Transverse colon (tissue), 4 donors: ENCODE measurements at regions not wholly inside any gene's neighbourhood (a gene's known extent, or its start where the extent isn't known, plus 50 kb on each side); places are given as distances from the start of the nearest gene placed in this dataset.

ENCODE experiments used
- DNase-seq: peaks from one replicate; pipeline ENCODE4 v3.0.0-alpha.2; 2019
- H3K27ac ChIP-seq, 4 donors: fragments of 200-600 bp; sonication (generic); 2 replicates each; pipeline ENCODE4 v1.5.1; 2016 to 2018; ENCODE audit warnings: inconsistent platforms in 4 of 4
- H3K27me3 ChIP-seq: fragments of 200-600 bp; sonication (generic); 2 replicates; pipeline ENCODE4 v1.5.1; 2017; ENCODE audit warnings: inconsistent platforms
- H3K36me3 ChIP-seq, 4 donors: fragments of 200-600 bp; sonication (generic); 2 replicates each; pipeline ENCODE4 v1.5.1; 2017 to 2019; ENCODE audit warnings: inconsistent platforms in 4 of 4
- H3K4me1 ChIP-seq, 4 donors: fragments of 200-600 bp; sonication (generic); 2 replicates each; pipeline ENCODE4 v1.5.1; 2017 to 2020; ENCODE audit warnings: inconsistent platforms in 4 of 4
- H3K4me3 ChIP-seq, 4 donors: fragments of 200-600 bp; sonication (generic); 1 replicate in 1 of 4; 2 replicates in 3 of 4; pipeline versions ENCODE4 v1.5.1 to v1.6.1; 2017 to 2019; ENCODE audit warnings: inconsistent platforms in 4 of 4
- H3K9me3 ChIP-seq, 2 donors: fragments of 200-600 bp; sonication (generic); 2 replicates each; pipeline ENCODE4 v1.5.1; 2017 to 2019; ENCODE audit warnings: inconsistent platforms in 2 of 2
- CTCF ChIP-seq, 5 experiments: fragments of 200-600 bp in 3 of 5; fragments of 450-650 bp in 2 of 5; sonication (generic) in 3 of 5; IDR thresholded peaks; 1 replicate in 2 of 5; 2 replicates in 3 of 5; pipeline ENCODE4 v1.5.1; 2016 to 2017; ENCODE audit warnings: antibody characterized with exemption in 5 of 5, inconsistent platforms in 3 of 5, mild to moderate bottlenecking in 2 of 5, moderate library complexity in 1 of 5
- EP300 ChIP-seq: sonication (generic); formaldehyde crosslinking; IDR thresholded peaks from one replicate; pipeline ENCODE4 v1.6.1; 2017; ENCODE audit warnings: antibody characterized with exemption, low read depth
- POLR2A ChIP-seq: fragments of 450-650 bp; IDR thresholded peaks from one replicate; pipeline ENCODE4 v1.6.1; 2016; ENCODE audit warnings: antibody characterized with exemption, mild to moderate bottlenecking, moderate library complexity
- POLR2AphosphoS5 ChIP-seq, 3 donors: sonication (generic); formaldehyde crosslinking; IDR thresholded peaks; one replicate each; pipeline ENCODE4 v1.6.1; 2016; ENCODE audit warnings: antibody characterized with exemption in 3 of 3
- WGBS, 2 donors: methylation state at CpG; one replicate each; pipeline ENCODE4 v1.1.5; 2018; ENCODE audit warnings: low coverage in 1 of 2; 5-methylcytosine and 5-hydroxymethylcytosine counted together
- in situ Hi-C, 4 donors: fragments of 200-750 bp; cut with MboI; loops; one replicate each; pipeline versions ENCODE4 v1.15.0 to v1.15.1; 2017; ENCODE audit warnings: low sequenced_read_pairs in 3 of 4, low pct_ligation_motif_present in 1 of 4, low pct_unique_long_range_greater_than_20kb in 1 of 4
- intact Hi-C: fragments of 100-400 bp; cut with DNase I; formaldehyde crosslinking; loops from one replicate; pipeline ENCODE4 v1.15.1; 2023; ENCODE audit warnings: low total_unique reads

GRCh38 chr2:56811401-56811800, 627.6 kb downstream of the CCDC85A start:
- H3K4me3 ChIP-seq = no peak overlapping the region
- no peak for TF ChIP-seq EP300
- no peak for TF ChIP-seq POLR2A
- no peak for TF ChIP-seq POLR2AphosphoS5 (IDR thresholded peaks at IDR 0.05)
- no peak for TF ChIP-seq CTCF (IDR thresholded peaks at IDR 0.05)
- DNase-seq = no peak
- intact Hi-C loops (no loop called here), in situ Hi-C loops (no loop called here)
- H3K27me3 ChIP-seq = no peaks in the 10 kb centered on the region
- H3K27ac ChIP-seq = no peak overlapping the region
- H3K9me3 ChIP-seq = no peaks in the 10 kb centered on the region
- no peaks in the 10 kb centered on the region for H3K4me1 ChIP-seq
- H3K36me3 ChIP-seq = no peaks in the 10 kb centered on the region
- 44 to 47% methylated on average over 2 of the region's 2 CpGs for WGBS, 2 donors

GRCh38 chr2:56812432-56812831, 628.6 kb downstream of the CCDC85A start:
- Histone ChIP-seq H3K4me1 (no peaks in the 10 kb centered on the region), H3K9me3 (no peaks in the 10 kb centered on the region), H3K27ac (no peak overlapping the region), H3K4me3 (no peak overlapping the region), H3K27me3 (no peaks in the 10 kb centered on the region), H3K36me3 (no peaks in the 10 kb centered on the region)
- DNase-seq = no peak
- intact Hi-C loops (no loop called here), in situ Hi-C loops (no loop called here)
- no peak for TF ChIP-seq POLR2A
- TF ChIP-seq EP300 = no peak
- TF ChIP-seq CTCF (IDR thresholded peaks at IDR 0.05) = no peak
- TF ChIP-seq POLR2AphosphoS5 (IDR thresholded peaks at IDR 0.05) = no peak
- WGBS, 2 donors = 60 to 80% methylated on average over 1 of the region's 1 CpG

GRCh38 chr2:56813490-56813889, 629.7 kb downstream of the CCDC85A start:
- intact Hi-C loops (no loop called here), in situ Hi-C loops (no loop called here)
- no peak overlapping the region for H3K4me3 ChIP-seq
- no peaks in the 10 kb centered on the region for H3K9me3 ChIP-seq
- H3K4me1 ChIP-seq = no peaks in the 10 kb centered on the region
- no peaks in the 10 kb centered on the region for H3K36me3 ChIP-seq
- TF ChIP-seq POLR2A (no peak), EP300 (no peak), POLR2AphosphoS5 (IDR thresholded peaks at IDR 0.05) (no peak)
- no peak overlapping the region for H3K27ac ChIP-seq
- 48 to 63% methylated on average over 2 of the region's 2 CpGs for WGBS, 2 donors
- DNase-seq = no peak
- no peaks in the 10 kb centered on the region for H3K27me3 ChIP-seq

- 84% methylated on average over 4 of the region's 5 CpGs; no CpG with 5 or more reads in 1 of the 2 donors for WGBS, 2 donors
- Histone ChIP-seq H3K4me1 (no peaks in the 10 kb centered on the region), H3K9me3 (no peaks in the 10 kb centered on the region), H3K36me3 (no peaks in the 10 kb centered on the region), H3K27me3 (no peaks in the 10 kb centered on the region), H3K4me3 (no peak overlapping the region), H3K27ac (no peak overlapping the region)
- in situ Hi-C loops = no loop called here
- intact Hi-C loops = no loop called here
- no peak for DNase-seq
- no peak for TF ChIP-seq POLR2AphosphoS5 (IDR thresholded peaks at IDR 0.05)
- TF ChIP-seq POLR2A = no peak
- no peak for TF ChIP-seq CTCF (IDR thresholded peaks at IDR 0.05)
- no peak for TF ChIP-seq EP300
These were observed 632.9 kb downstream of the CCDC85A start for GRCh38 chr2:56816666-56817065.

GRCh38 chr2:56831780-56832179, 648.0 kb downstream of the CCDC85A start:
- no peak overlapping the region for H3K4me3 ChIP-seq
- H3K36me3 ChIP-seq = no peaks in the 10 kb centered on the region
- DNase-seq = no peak
- no peaks in the 10 kb centered on the region for H3K27me3 ChIP-seq
- WGBS, 2 donors = 75 to 86% methylated on average over 1 of the region's 1 CpG
- intact Hi-C loops = no loop called here
- TF ChIP-seq POLR2AphosphoS5 (IDR thresholded peaks at IDR 0.05) = no peak
- TF ChIP-seq EP300 = no peak
- TF ChIP-seq CTCF (IDR thresholded peaks at IDR 0.05) = no peak
- TF ChIP-seq POLR2A = no peak
- in situ Hi-C loops = no loop called here
- H3K27ac ChIP-seq = no peak overlapping the region
- no peaks in the 10 kb centered on the region for H3K4me1 ChIP-seq
- H3K9me3 ChIP-seq = no peaks in the 10 kb centered on the region
